HepG2 (cell line): ENCODE measurements at regions not wholly inside any gene's neighbourhood (a gene's known extent, or its start where the extent isn't known, plus 50 kb on each side); places are given as distances from the start of the nearest gene placed in this dataset.
A peak's percentile ranks its signal among the peaks of the same experiment; 100 is the strongest.

Source experiments
- ATAD3A ChIP-seq: sonication (generic); formaldehyde crosslinking; IDR thresholded peaks from 2 replicates; pipeline ENCODE4 v1.4.0; 2020; ENCODE audit warnings: missing genetic modification reagents
- BCLAF1 ChIP-seq: fragments of 450-650 bp; IDR thresholded peaks from 2 replicates; pipeline ENCODE4 v1.6.1; 2017; ENCODE audit warnings: mild to moderate bottlenecking
- CREM ChIP-seq, 2 experiments: sonication (generic) in 1 of 2; formaldehyde crosslinking in 1 of 2; IDR thresholded peaks; 2 replicates each; pipeline versions ENCODE4 v1.4.0 to v1.6.1; 2016 to 2020; ENCODE audit warnings: antibody characterized with exemption in 1 of 2, mild to moderate bottlenecking in 1 of 2, missing genetic modification reagents in 1 of 2
- HDAC6 ChIP-seq: fragments of 200-600 bp; sonication (generic); IDR thresholded peaks from 2 replicates; pipeline ENCODE4 v1.7.0; 2017; ENCODE audit warnings: mild to moderate bottlenecking, antibody characterized with exemption, low read length, low read depth
- NCOA1 ChIP-seq: sonication (generic); formaldehyde crosslinking; IDR thresholded peaks from 2 replicates; pipeline ENCODE4 v1.9.0; 2021; ENCODE audit warnings: missing genetic modification reagents
- NCOR1 ChIP-seq: fragments of 200-600 bp; sonication (generic); IDR thresholded peaks from 2 replicates; pipeline ENCODE4 v1.7.0; 2017; ENCODE audit warnings: antibody characterized with exemption, low read length, borderline replicate concordance
- SAP130 ChIP-seq: IDR thresholded peaks from 2 replicates; pipeline ENCODE4 v1.6.1; 2016; ENCODE audit warnings: low read depth
- TP53 ChIP-seq: sonication (generic); formaldehyde crosslinking; conservative IDR thresholded peaks from 2 replicates; pipeline ENCODE4 v1.4.0; 2020; ENCODE audit warnings: missing genetic modification reagents
- UBTF ChIP-seq: sonication (generic); formaldehyde crosslinking; IDR thresholded peaks from 2 replicates; pipeline ENCODE4 v1.4.0; 2020; ENCODE audit warnings: mild to moderate bottlenecking, missing genetic modification reagents
- ZNF224 ChIP-seq: sonication (generic); formaldehyde crosslinking; IDR thresholded peaks from 2 replicates; pipeline ENCODE4 v1.5.0; 2020; ENCODE audit warnings: mild to moderate bottlenecking, missing genetic modification reagents
- ZNF333 ChIP-seq: sonication (generic); formaldehyde crosslinking; IDR thresholded peaks from 2 replicates; pipeline ENCODE4 v1.4.0; 2020; ENCODE audit warnings: mild to moderate bottlenecking, missing genetic modification reagents, borderline replicate concordance
- ZNF44 ChIP-seq: sonication (generic); formaldehyde crosslinking; IDR thresholded peaks from 2 replicates; pipeline ENCODE4 v1.5.1; 2020; ENCODE audit warnings: mild to moderate bottlenecking, missing genetic modification reagents
- ZNF530 ChIP-seq: sonication (generic); formaldehyde crosslinking; IDR thresholded peaks from 2 replicates; pipeline ENCODE4 v1.5.0; 2020; ENCODE audit warnings: low read depth, mild to moderate bottlenecking, missing genetic modification reagents
- ZNF607 ChIP-seq: sonication (generic); formaldehyde crosslinking; IDR thresholded peaks from 2 replicates; pipeline ENCODE4 v1.5.1; 2020; ENCODE audit warnings: missing genetic modification reagents, mild to moderate bottlenecking, borderline replicate concordance
- ZNF747 ChIP-seq: sonication (generic); formaldehyde crosslinking; IDR thresholded peaks from 2 replicates; pipeline ENCODE4 v1.8.1; 2023; ENCODE audit warnings: missing genetic modification reagents, mild to moderate bottlenecking, borderline replicate concordance
- ZNF770 ChIP-seq: sonication (generic); formaldehyde crosslinking; IDR thresholded peaks from 2 replicates; pipeline ENCODE4 v1.5.0; 2020; ENCODE audit warnings: mild to moderate bottlenecking, missing genetic modification reagents
- ZNF776 ChIP-seq: sonication (generic); formaldehyde crosslinking; IDR thresholded peaks from 2 replicates; pipeline ENCODE4 v1.4.0; 2020; ENCODE audit warnings: mild to moderate bottlenecking, missing genetic modification reagents

- TF ChIP-seq BCLAF1 (no peak), ATAD3A (no peak), SAP130 (peak; percentile 93), ZNF224 (CRISPR knock-in tag) (no peak), ZNF747 (peak; percentile 88; the same call in 1 of the 2 replicates), TP53 (peak; percentile 88), ZNF44 (0 out of 2 replicates have a peak, but pooled peaks have one; percentile 38), CREM (IDR thresholded peaks at IDR 0.05) (peak; percentile 99), CREM (CRISPR knock-in tag; IDR thresholded peaks at IDR 0.05) (no peak), ZNF776 (0 out of 2 replicates have a peak, but pooled peaks have one; percentile 35), ZNF607 (CRISPR knock-in tag) (0 out of 2 replicates have a peak, but pooled peaks have one; percentile 81), ZNF770 (CRISPR knock-in tag) (peak; percentile 38; the same call in 1 of the 2 replicates), NCOA1 (peak; percentile 99), HDAC6 (no peak), ZNF530 (CRISPR knock-in tag) (no peak), NCOR1 (peak; percentile 99), ZNF333 (no peak), UBTF (CRISPR knock-in tag) (peak; percentile 74)
Observed at GRCh38 chr17:72413077-72414031, 292.5 kb downstream of the SOX9 start (continued).
